ENCODE measurements at regions not wholly inside any gene's neighbourhood (a gene's known extent, or its start where the extent isn't known, plus 50 kb on each side); places are given as distances from the start of the nearest gene placed in this dataset.
"Not testable (repeated sequence)": the region's sequence is repeated elsewhere in the genome, so short reads cannot be mapped to it uniquely, and the experiment has no call there.

GRCh38 chr17:31675392-31675791 lies 183.7 kb downstream of the COPRS start:
- not testable (repeated sequence) for DNase-seq

GRCh38 chr17:31674717-31675349 lies 184.2 kb downstream of the COPRS start:
- no peak for DNase-seq

- DNase-seq, result no peak
Observed at GRCh38 chr17:31674305-31674704, 184.7 kb downstream of the COPRS start.

GRCh38 chr17:31673076-31673475 lies 186.0 kb downstream of the COPRS start:
- DNase-seq, result peak in 1 of 3 donors; percentile 31

- DNase-seq, result no peak
Observed at GRCh38 chr17:31672161-31672819, 186.8 kb downstream of the COPRS start.

- DNase-seq, result no peak
Observed at GRCh38 chr17:31663576-31663975, 195.5 kb downstream of the COPRS start.

GRCh38 chr17:31660684-31661083 lies 198.4 kb downstream of the COPRS start:
- DNase-seq, result no peak

GRCh38 chr17:31657876-31658275 lies 201.2 kb downstream of the COPRS start:
- no peak for DNase-seq

GRCh38 chr17:31654936-31655335 lies 204.1 kb downstream of the COPRS start:
- DNase-seq, result peak in 1 of 3 donors; percentile 25

GRCh38 chr17:31653691-31654090 lies 205.4 kb downstream of the COPRS start:
- DNase-seq, result no peak

GRCh38 chr17:31650756-31651520 lies 208.1 kb downstream of the COPRS start:
- DNase-seq, result no peak

- DNase-seq, result no peak
Observed at GRCh38 chr17:31649302-31649701, 209.7 kb downstream of the COPRS start.

GRCh38 chr17:31647661-31648060 lies 211.4 kb downstream of the COPRS start:
- no peak for DNase-seq

- DNase-seq, result no peak
Observed at GRCh38 chr17:31646642-31647041, 212.4 kb downstream of the COPRS start.

GRCh38 chr17:31645351-31645750 lies 213.7 kb downstream of the COPRS start:
- peak in 1 of 3 donors; percentile 19 for DNase-seq

GRCh38 chr17:31631766-31632165 lies 227.3 kb downstream of the COPRS start:
- no peak for DNase-seq

- DNase-seq, result not testable (repeated sequence)
Observed at GRCh38 chr17:31630866-31631265, 228.2 kb downstream of the COPRS start.

GRCh38 chr17:31629696-31630470 lies 229.2 kb downstream of the COPRS start:
- no peak for DNase-seq

GRCh38 chr17:31627960-31628359 lies 231.1 kb downstream of the COPRS start:
- DNase-seq, result no peak

GRCh38 chr17:31623990-31624389 lies 232.5 kb downstream of the RAB11FIP4 start:
- DNase-seq, result no peak

- no peak for DNase-seq
Observed at GRCh38 chr17:31622500-31622899, 231.0 kb downstream of the RAB11FIP4 start.

GRCh38 chr17:31621566-31621965 lies 230.1 kb downstream of the RAB11FIP4 start:
- DNase-seq, result no peak

GRCh38 chr17:31611053-31611452 lies 219.6 kb downstream of the RAB11FIP4 start:
- DNase-seq, result not testable (repeated sequence)
